HG03558 (cell line): ENCODE measurements at regions not wholly inside any gene's neighbourhood (a gene's known extent, or its start where the extent isn't known, plus 50 kb on each side); places are given as distances from the start of the nearest gene placed in this dataset.
"Not testable (repeated sequence)": the region's sequence is repeated elsewhere in the genome, so short reads cannot be mapped to it uniquely, and the experiment has no call there.

Source experiments
- ATAC-seq: cut with Tn5 transposase; IDR thresholded peaks from one replicate; pipeline ENCODE4 v1.9.1; 2021; ENCODE audit warnings: moderate number of reproducible peaks; ENCODE audit not compliant: unreplicated experiment; ENCODE audit errors: extremely low read depth

DNA sequence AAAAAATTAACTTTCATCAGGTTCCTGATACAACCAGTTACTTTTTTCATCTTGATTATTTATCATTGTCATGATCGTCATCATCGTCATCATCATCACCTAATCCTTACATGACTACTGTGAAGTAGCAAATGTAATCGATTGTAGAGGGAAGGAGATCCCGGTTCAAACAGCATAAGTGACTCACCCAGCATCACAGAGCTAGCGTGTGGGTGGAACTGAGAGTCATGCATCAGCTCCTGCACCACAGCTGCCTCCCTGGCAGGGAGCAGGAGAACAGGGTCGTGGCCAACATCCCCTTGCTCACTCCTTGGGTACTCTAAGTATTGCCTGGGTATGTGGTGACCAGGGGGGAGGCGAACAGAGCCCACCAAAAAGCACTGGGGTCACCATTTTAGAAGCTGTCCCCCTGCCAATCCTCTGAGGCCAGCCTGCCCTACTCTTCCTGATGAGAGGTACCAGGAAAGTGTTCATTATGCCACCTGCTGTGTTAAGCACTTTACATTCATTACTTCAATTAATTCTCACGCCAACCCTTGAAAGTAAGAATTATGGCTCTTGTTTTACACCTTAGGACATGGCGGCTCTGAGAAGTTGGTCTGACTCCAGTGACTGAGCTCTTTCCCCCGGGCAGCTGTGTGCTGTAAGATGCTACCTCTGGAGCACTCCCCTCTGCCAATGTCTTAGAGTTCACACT is 425.2 kb downstream of the CD83 start:
- no peak for ATAC-seq

DNA sequence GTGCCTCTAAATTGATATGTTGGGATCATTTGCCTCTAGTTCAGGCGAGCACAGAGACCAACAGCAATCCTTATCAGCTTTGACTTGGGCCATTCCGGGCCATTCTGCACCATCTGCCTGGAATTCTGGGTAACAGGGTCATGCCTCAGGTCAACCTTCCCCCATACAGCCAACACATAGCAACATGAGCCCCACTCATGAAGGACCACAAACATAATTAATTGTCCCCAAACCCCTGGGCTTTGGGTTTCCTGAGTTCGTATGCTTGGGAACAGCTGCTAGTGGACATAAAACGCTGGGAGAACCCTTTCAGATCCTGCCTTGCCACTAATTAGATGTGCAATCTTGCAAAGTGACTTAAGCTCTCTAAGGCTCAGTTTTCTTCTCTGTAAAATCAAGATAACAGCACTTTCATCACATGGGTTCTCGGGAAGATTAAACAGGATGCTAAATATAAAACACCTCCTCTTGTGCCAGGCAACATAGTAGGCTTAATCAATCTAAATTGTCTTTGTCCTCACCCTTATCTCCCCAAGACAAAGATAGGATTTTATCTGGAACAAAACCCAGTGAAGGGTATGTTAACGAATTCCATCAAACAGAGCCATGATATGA is 426.5 kb downstream of the CD83 start:
- no peak for ATAC-seq

DNA sequence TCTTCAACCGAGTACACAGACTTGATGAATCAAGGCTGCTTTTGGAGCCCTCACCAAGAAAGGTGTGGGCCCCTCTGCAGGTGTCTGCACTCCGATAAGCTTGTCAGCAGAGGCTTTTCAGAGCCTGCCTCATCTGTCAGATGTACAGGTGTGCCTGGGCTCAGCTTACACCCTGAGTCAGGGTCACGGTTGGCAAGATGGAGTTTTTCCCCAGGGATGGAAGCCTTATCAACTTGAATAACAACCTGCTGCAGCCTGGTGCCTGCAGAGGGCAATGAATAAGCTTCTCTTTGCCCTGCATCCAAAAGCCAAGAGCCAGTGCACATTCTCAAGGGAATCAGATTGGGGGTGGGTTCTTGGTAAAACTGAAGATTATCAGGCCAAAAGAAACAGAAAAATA is 427.1 kb downstream of the CD83 start:
- ATAC-seq: no peak

DNA sequence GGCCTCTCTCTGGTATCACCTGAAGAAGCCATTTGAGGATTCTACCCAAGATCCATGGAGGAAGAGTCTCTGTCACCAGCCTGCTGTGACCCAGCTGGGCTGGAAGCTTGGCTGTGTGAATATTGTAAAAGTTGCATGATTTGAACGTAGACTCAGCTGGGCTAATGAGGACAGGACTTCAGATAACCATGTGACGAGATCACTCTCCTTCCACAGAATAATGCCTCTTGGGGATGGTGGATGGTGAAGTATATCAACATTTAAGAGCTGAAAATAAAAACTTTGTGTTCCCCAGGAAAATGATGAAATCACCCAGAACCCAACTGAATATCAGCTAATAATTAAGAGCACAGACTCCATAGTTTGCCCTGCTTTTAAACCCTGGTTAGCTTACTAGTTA is 427.9 kb downstream of the CD83 start:
- ATAC-seq: no peak

DNA sequence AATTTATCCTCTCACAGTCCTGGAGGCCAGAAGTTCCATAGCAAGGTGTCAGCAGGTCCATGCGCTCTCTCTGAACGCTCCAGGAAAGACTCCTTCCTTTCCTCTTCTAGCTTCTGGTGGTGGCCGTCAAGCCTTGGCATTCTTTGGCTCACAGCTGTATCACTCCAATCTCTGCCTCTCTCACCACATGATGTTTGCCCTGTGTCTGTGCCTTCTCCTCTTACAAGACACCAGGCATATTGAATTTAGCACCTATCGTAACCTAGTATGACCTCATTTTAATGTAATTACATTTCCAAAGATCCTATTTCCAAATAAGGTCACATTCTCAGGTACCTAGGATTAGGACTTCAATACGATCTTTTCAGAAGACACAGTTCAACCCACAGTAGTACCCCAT is 428.5 kb downstream of the CD83 start:
- no peak for ATAC-seq

DNA sequence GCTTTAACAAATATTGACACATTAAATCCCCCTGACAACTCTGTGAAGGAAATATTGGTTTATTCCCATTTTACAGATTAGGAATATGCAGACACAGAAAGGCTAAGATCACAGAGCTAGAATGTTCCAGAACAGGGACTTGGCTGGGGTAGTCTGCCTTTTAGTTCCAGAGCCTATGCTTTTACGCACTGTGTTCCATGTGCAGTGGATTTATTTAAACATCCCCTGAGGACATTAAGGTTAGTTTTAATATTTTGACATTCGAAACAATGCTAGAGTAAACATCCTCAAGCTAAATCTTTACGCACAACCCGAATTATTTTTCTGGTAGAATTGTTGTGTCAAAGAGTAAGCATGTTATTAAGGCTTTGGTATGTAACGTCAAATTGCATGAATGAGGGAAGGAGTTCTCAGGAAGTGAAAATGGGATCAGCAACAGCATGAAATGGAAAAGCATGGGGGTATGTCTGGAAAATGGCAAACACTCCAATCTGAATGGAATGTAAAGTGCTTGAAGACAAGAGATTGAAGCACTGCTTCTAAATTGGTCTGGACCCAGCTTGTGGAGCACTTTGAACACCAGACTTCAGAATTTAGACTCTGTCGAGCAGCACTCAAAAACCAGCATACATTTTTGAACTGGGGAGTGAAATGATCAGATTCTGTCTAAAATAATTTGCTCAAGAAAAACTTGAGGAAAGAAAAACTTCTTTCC is 429.9 kb downstream of the CD83 start:
- no peak for ATAC-seq

DNA sequence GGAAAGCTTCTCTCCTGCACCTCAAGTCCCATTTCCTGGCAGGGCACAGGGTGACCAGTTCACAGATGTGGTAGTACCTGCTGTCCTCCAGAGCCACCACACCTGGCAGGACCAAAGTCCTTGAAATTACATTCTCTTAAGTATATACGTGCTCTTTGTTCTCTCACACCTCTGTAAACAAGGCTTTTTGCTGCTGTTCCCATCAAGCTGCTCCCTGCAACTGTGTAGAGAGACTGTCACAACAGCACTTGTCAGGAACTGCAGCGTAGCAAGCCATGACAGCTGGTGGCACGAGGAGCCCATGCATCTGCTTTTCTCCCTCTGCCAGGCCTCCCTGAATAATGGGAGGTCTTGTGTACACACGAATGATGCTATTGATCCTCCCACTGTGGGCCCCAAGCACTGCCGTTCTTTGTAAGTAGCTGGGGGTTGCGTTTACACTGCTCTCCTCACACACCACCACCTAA is 431.8 kb downstream of the CD83 start:
- ATAC-seq: no peak

DNA sequence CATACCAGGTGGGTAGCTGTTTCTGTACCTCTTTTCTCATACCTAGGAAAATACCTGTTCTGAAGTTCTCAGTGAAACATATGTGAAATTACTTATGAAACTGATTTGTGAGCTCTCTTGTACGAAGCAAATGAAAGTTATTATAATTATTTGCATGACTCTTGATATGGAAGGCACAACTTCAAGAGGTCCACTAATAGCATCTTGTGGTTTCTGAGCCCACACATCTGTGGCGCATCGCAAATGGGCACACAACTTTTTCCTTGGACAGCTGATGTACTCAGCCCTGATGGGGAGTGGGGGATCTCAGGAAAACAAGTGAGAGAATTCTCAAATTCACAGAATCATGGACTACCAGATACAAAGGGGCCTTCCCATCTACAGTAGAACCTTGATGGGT is 432.3 kb downstream of the CD83 start:
- ATAC-seq: no peak

DNA sequence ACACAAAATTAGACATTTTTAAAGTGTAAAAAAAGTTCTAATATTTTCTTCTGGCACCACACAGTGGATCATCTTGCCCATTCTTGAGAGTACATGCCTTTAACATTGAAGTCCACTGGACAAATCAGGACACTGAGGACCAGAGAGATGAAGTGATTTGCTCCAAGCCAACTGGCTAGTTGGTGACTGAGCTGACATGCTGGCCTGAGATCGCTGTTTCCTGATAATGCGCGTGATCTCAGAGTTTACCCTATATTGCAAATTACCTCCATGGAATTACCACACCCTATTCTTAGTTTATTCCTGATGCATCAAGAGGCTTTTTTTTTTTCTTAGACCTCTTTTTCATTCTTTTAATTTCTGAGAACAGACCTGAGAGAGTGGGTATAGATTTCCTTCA is 432.8 kb downstream of the CD83 start:
- ATAC-seq: no peak

DNA sequence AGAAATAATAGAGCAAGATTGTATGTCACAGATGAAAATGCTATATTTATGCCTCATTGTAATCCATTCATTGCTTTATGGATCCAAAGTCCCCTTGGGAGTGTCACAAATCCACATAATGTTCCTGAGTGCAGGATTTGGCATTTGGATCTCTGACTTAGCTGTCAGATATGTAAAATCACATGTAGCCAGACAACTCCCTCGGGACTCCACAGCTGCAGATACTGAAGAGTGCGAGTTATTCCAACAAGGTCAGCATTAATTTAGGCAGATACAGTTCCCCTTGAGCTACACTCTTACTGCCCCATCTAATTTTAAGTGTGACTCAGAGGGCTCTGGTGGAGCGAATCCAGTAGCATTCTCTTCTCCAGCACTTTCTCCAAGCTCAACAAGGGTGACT is 433.2 kb downstream of the CD83 start:
- ATAC-seq: no peak

DNA sequence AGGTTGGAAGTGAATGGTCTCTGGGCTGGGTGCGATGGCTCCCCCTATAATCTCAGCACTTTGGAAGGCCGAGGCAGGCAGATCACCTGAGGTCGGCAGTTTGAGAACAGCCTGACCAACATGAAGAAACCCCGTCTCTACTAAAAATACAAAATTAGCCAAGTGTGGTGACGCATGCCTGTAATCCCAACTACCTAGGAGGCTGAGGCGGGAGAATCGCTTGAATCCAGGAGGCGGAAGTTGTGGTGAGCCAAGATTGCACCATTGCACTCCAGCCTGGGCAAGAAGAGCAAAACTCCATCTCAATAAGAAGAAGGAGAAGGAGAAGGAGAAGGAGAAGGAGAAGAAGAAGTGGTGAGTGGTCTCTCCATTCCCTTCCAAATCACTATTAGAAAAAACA is 434.0 kb downstream of the CD83 start:
- not testable (repeated sequence) for ATAC-seq

DNA sequence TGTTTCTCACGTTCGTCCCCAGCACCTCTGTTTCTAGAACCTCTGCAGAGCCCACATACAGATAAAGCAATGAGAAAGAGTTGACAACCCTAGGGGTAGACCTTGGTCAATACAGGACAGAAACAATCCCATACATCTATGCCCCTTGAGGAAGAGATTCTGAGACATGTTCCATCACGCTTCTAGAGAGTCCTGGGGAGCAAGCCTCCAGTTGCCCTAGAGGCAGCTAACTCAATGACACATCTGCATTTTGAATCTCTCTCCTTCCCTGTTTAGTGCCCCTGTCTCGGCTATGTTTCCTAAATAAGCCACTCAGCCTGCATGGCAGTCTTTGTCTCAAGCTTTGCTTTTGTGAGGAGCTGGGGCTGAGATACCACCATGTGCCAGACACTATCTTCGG is 435.3 kb downstream of the CD83 start:
- ATAC-seq: no peak

DNA sequence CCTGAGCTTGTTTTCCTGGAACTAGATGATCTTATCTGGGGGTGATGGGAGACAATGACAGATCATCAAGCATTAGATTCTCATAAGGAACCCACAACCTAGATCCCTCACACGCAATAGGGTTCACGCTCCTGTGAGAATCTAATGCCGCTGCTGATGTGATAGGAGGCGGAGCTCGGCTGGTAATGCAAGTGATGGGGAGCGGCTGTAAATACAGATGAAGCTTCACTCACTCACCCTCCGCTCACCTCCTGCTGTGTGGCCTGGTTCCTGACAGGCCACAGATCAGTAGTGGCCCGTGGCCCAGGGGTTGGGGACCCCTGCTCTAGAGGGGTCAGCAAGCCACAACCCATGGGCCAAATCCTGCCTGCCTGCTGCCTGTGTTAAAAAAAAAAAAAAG is 435.9 kb downstream of the CD83 start:
- no peak for ATAC-seq

DNA sequence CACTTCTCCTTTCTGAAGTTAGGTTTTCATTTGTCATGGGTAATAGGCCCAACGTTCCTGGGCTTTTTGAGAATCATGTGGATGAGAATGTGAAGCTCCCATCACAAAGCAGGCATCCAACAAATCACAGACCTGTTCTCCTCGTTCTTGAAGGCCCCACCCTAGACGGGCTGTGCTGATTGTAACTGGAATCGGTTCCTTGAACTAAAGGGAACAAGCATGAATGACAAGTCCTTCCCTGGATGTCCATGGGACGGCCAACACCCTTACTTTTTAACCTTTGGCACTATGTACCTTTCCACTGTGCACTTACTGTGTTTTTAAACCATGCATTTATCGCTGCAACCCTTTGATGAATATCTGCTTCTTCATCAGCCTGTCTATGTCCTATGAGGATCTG is 438.2 kb downstream of the CD83 start:
- ATAC-seq: no peak

DNA sequence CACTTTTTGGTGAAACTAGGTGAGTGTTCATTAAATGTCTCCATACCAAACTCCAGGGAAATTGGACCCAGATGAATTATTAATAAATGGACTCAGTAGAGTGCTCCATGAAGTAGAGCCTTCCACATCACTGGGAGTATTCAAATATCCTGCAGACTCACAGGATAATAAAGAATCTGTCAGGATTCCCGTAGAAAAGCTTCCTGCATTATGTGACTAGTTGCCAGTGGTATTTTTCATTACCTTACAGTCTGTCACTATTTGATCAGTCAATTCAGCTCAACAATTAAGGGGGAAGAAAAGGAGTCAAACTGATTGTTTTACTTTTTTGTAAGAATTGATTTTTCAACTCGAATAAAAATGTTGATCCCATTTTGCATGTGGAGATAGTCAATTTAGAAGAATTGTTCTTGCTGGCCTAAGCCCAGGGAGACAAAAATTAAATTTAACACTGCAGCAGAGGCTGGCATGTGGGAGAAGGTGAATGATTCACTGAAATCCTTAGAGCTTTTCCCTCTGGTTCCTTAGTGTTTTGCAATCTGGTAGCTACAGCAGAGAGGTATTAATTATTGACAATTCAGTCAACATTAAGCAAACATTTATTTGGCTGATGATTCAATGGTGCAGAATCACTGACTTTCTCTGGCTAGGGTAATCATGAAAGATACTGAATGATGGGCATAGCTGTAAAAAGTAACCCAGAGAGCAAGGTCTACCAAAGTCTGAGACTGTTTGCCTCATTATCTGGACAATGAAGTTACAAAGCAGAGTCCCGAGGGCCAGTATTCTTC is 442.4 kb downstream of the CD83 start:
- ATAC-seq: no peak

DNA sequence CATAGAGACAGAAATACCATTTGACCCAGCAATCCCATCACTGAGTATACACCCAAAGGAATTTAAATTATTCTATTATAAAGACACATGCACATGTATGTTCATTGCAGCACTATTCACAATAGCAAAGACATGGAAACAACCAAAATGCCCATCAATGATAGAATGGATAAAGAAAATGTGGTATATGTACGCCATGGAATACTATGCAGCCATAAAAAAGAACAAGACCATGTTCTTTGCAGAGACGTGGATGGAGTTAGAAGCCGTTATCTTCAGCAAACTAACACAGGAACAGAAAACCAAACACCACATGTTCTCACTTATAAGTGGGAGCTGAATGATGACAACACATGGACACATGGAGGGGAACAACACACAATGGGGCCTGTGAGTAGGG is 444.0 kb downstream of the CD83 start:
- ATAC-seq: not testable (repeated sequence)

DNA sequence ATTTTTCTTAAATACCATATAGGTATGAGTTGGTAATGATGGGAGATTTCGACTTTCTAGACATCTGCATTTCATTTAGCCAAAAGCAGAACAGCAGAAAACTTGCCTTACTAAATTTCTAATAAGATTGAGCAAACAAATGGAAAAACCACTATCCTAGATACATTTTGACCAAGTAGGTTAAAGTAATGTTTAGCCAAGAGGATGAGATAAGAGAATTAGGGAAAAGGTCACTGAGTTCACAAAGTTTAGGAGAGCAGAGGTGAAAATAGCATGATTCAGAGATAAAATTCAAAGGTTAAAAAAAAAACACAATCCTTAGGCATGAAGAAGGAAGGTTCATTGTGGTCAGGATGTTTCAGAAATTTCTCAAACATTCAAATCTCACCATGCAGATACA is 450.3 kb downstream of the CD83 start:
- no peak for ATAC-seq

DNA sequence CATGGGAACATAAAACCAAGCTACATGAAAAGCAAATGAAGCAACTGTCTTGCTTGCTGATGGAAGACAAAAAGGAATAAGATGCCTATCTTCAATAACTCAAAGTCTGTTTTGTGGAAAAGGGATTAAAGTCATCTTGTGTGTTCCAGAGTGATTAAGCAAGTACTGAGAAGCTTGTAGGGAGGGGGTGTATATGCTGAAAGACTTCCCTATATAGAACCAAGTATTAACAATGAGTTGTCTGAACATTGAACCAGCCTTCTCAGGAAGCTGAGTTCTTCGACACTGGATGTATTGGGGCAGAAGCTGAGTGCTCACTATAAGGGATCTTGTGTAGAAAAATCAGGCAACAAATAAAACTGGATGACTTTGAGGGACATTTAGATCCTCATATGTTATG is 451.8 kb downstream of the CD83 start:
- no peak for ATAC-seq

DNA sequence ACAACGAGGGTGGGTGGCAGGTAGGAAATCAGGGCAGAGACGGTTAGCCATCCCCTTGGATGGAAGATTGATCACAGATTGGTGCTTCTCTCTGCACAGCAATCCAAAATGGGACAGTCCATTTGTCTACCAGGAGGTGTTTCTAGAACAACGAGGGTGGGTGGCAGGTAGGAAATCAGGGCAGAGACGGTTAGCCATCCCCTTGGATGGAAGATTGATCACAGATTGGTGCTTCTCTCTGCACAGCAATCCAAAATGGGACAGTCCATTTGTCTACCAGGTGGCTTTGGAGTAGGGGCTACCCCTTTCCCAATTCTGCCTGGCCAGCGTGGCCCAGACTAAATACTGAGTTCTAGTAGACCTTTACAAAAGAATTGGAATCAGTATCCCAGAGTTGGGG is 452.3 kb downstream of the CD83 start:
- not testable (repeated sequence) for ATAC-seq

DNA sequence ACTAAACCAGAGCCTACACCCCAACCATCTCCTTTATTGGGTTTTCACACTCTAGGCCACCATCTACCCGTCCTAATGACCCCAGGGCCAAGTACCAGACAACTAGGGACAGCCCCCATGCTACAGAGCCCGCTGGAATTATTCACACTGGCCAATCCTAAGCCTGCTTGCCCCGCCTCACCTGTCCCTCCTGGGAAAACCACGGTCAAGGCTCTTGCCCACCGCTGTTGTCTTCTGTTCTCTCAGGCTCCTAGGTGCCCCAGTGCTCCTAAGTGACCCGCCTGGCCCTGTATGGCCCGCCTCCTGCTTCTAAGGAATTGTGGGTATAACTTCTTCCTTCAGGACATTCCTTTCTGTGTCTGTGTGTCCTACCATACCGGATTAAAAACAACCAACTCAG is 453.4 kb downstream of the CD83 start:
- ATAC-seq: no peak

DNA sequence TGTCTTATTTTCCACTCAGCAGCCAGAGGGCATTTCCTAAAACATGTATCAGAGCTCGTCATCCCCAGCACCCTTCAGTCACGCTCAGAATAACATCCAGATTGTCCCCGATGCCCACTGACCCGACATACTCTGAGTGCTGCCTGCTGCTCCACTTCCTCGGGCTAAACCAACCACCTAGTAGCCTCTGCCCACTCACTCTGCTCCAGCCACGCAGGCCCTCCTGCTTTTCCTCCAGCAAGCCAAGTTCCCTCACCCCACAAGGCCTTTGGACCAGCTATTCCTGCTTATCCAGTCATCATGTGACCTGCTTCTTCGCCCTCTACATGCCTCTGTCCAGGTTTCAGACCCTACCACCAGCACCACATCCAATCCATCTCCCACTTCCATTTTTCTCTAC is 454.2 kb downstream of the CD83 start:
- no peak for ATAC-seq
